T47D (cell line): ENCODE measurements at regions not wholly inside any gene's neighbourhood (a gene's known extent, or its start where the extent isn't known, plus 50 kb on each side); places are given as distances from the start of the nearest gene placed in this dataset.
A peak's percentile ranks its signal among the peaks of the same experiment; 100 is the strongest.

Experiments used
- DNase-seq, 2 experiments: peaks; one replicate each; pipeline versions ENCODE4 v3.0.0 to v3.0.0-alpha.2; 2011 to 2012; ENCODE audit warnings: low read depth in 1 of 2, low spot score in 1 of 2
- JUND ChIP-seq: IDR thresholded peaks from 2 replicates; pipeline ENCODE4 v1.6.1; 2012; ENCODE audit warnings: low read depth
- in situ Hi-C: cut with HindIII; loops from 2 replicates; pipeline ENCODE4 v1.10.0; 2016; ENCODE audit warnings: low sequenced_read_pairs, low pct_unique_long_range_greater_than_20kb

- no peak for DNase-seq
- in situ Hi-C loops, result no loop called here
Observed at GRCh38 chr6:163724196-163724595, 309.7 kb downstream of the QKI start.

DNA sequence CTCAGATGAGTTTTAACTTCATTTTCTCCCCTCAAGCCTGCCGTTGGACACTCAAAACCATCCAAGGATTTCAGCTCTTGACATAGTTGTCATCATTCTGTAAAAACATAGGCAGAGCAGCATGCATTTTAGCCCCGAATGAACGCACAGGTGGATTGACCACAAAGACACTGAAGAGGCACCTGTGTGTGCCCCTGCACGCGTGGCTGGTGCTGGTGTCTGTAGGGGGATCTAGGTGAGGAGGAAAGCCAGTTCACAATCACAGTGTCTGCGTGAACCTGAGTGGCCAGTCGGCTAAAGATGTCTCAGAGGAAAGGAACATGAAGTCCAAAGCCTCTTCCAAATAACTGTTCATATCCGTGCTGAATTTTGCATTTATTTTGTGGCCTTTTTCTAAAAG, 309.2 kb downstream of the QKI start:
- TF ChIP-seq JUND, result no peak
- in situ Hi-C loops, result no loop called here
- DNase-seq, result no peak

More at GRCh38 chr6:163724196-163724595, 309.7 kb downstream of the QKI start:
- TF ChIP-seq JUND, result no peak

DNA sequence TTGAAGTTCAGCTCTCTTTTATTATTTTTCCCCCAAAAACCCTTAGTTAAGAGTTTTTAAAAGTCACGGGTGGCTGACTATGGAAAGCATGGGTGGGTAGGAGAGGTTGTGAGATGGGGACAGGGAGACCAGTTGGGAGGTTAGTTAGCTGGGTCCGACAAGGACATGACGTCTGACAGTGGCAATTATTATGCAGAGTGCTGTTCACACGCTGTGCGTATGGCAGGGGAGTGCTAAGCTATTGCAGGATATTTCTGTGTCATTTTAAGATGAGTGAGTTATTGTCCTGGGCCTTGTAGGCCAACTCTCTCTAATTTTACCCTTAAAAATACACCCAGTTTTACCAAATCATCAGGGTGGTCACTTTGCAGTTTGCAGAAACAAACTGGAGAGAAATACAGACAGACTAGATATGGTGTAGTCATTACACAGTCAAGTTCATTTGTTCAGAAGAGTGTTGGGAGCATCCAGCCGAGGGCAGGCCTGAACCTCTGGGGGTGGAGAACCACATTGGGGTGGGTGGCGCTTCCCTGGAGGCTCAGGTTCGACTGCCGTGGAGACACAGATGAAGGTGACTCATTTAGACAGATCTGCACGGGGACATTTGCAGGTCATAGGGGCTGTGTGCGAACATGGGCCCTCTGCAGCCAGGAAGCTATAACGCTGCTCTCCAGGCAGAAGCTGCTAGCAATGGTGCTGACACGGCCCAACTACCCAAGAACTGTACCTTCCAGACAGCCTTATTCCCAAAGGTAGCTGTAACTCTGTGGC, 307.6 kb downstream of the QKI start:
- no peak for DNase-seq
- TF ChIP-seq JUND, result no peak
- in situ Hi-C loops, result no loop called here

GRCh38 chr6:163721435-163721834, 306.9 kb downstream of the QKI start:
- no peak for TF ChIP-seq JUND
- in situ Hi-C loops, result no loop called here
- DNase-seq, result no peak

DNA sequence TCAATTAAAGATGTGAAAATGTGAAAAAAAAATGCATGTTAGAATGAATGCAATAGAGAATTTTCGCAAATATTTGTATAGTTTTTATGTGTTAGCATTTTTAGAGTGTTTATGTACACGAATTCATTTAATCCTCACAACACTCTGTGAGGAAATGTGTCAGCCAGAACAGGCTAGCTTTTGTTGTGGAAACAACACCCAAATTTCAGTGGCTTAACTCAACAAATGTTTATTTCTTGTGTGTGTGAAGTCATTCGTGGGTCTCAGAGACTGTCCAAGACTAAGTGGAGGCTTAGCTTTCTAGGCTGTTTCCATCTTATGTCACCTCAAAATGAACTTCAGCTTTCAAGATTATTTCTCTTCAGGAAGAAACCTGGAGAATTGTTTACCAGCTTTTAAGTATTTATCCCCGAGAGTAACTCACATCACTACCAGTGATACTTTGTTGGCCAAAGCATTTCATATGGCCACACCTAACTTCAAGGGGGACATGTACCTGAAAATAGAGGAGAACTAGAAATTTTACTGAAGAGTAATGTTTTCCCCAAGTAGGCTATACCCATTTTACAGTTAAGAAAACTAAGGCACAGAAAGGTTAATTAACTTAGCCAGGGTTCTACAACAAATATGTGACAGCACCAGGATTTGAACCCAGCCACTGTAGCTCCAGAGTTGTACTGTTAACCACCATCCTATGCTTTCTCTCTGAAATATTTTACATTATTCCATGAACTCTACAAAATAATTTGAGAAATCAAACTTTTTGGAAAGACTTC, 306.1 kb downstream of the QKI start:
- TF ChIP-seq JUND, result no peak
- DNase-seq, result no peak
- in situ Hi-C loops, result no loop called here

DNA sequence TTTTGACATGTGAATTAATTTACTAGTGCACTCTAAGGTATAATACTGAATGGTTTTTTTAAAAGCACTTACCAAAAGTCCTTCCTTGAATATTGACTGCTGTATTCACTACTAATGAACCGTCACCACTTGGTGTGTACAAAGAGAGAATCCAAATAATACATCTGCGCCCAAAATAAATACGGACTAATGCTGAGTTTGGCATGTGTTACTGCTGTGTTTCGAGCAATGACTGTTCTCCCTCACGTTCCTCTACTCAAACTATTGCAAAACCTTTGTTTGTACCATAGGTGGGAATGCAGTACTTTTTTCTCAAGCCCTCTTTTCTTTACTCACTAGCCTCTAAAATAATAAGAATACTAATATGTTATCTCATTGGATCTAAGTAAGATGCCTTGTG, 305.5 kb downstream of the QKI start:
- in situ Hi-C loops, result no loop called here
- peak in 1 of 2 experiments; percentile 6 for DNase-seq
- TF ChIP-seq JUND, result no peak

GRCh38 chr6:163719028-163719742, 304.7 kb downstream of the QKI start:
- in situ Hi-C loops, result no loop called here
- no peak for TF ChIP-seq JUND
- DNase-seq, result no peak

GRCh38 chr6:163718537-163718936, 304.0 kb downstream of the QKI start:
- in situ Hi-C loops, result no loop called here
- TF ChIP-seq JUND, result no peak
- DNase-seq, result no peak

DNA sequence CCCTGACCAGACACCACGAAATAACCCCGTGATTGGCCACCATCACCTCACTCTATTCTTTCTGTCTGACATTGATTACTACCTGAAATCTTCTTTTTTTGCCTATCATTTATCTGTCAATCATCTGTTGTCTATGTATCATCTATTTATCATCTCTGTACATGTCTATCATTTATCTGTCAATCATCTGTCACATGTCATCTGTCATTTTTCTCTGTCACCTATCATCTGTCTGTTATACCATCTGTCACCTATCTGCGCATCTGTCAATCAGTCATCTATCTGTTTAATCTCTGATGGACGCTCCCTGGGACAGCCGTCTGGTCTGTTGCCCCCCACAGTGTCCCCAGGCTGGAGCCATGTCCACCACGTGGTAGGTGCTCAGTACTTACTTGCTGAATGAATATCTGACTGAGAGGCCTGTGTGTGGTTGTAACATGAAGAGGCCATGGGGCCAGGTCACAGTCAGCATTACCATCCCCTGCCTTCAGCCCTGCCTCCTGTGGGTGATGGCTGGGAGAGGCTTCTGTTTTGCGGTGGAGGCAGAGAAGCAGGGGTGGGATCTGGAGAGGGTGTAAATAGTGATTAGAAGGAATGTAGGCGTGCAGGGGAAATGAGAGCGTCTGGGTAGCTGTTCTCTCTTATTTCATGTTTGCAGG, 302.7 kb downstream of the QKI start:
- no peak for TF ChIP-seq JUND
- in situ Hi-C loops, result no loop called here
- no peak for DNase-seq

DNA sequence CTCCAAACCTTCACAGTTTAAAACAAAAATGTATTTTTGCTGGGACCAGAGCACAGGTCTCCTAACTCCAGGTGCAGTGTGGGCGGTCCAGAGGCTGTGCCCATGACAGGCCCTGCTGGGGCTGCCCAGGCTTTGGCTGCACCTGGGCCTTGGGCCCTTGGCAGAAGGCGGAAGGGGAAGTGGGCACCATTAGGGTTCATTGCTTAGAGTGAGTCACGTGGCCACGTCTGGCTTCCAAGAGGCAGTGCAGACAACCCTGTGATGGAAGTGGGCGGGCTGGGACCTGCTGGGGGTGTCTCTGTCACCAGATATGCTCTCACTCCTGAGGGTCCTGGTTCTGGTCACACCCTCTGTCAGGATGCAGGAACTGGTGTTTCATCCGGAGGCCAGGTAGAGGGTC, 302.2 kb downstream of the QKI start:
- no peak for TF ChIP-seq JUND
- no peak for DNase-seq
- in situ Hi-C loops, result no loop called here

DNA sequence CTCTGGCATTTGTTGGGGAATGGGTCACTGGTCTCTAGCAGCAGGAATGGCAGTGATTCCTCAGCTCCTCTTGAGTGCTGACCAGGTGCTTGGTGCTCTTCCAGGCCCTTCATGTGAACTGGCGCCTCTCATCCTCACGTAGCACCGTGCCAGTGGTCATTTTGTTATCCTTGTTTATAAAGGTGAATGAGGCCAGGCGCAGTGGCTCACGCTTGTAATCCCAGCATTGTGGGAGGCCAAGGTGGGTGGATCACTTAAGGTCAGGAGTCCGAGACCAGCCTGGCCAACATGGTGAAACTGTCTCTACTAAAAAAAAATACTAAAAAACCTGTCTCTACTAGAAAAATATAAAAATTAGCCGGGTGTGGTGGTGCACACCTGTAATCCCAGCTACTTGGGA, 301.3 kb downstream of the QKI start:
- no peak for DNase-seq
- no peak for TF ChIP-seq JUND
- in situ Hi-C loops, result no loop called here

DNA sequence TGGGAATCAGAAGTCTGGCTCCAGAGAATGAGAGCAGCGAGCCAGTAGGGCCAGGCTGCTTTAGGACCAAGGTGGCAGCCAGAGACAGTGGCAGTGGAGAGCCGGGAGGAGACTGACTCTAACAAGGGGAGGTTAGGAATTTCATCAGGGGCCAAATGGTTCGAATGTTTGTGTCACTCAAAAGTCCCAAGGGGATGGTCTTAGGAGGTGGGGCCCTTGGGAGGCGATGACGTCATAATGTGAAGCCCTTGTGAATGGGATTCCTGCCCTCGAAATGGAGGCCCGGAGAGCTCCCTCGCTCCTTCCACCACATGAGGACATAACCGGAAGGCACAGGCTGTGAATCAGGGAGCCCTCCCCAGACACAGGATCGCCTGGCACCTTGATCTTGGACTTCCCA, 299.7 kb downstream of the QKI start:
- no peak for DNase-seq
- TF ChIP-seq JUND, result no peak
- in situ Hi-C loops, result no loop called here

DNA sequence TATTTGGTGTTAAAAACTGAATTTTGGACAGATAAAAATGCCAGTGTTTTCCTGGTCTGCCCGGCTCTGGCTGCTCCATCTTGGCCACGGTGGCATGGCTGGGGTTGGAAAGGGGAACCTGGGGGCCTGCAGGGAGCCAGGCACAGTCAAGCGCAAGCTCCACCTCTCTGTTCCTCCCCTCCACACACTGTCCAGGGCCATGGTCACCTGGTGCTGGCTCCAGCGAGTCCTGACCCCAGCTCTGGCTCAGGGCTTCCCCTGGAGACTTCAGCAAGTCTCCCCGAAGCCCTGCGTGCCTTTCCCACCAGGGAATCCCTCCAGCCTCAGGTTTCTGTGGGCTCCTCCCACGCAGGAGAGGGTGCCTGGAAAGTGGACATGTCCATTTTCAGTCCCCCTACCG, 298.5 kb downstream of the QKI start:
- no peak for TF ChIP-seq JUND
- in situ Hi-C loops, result no loop called here
- no peak for DNase-seq
